K562 (cell line): ENCODE measurements at regions not wholly inside any gene's neighbourhood (a gene's known extent, or its start where the extent isn't known, plus 50 kb on each side); places are given as distances from the start of the nearest gene placed in this dataset.

Source experiments
- ATAC-seq: fragments of 200-7000 bp; cut with Tn5 transposase; 3 replicates; pipeline ENCODE4 v1.9.1; 2020; ENCODE audit warnings: moderate library complexity
- BruUV-seq: library from RNA; stranded (reverse); fragments of 400-500 nt; replicated peaks from 2 replicates; lab custom pipeline; 2021; lab: Mats Ljungman, UMichigan
- CTCF ChIA-PET: fragments of 300-600 bp; formaldehyde crosslinking; extraction: SDS; loops from one replicate; lab custom pipeline; 2021; ENCODE audit warnings: low intra/inter-chr PET ratio; lab: Yijun Ruan, JAX
- POLR2A ChIA-PET: fragments of 300-600, 350-650 bp; sonication (Branson Sonifier 250); formaldehyde crosslinking; extraction: SDS; loops from one replicate; lab custom pipeline; 2021; ENCODE audit warnings: antibody characterized with exemption, inconsistent platforms; lab: Yijun Ruan, JAX
- DNase-seq, 4 experiments: peaks; one replicate each; pipeline versions ENCODE4 v3.0.0 to v3.0.0-alpha.2; 2011 to 2018; ENCODE audit warnings: low spot score in 3 of 4, mixed read lengths in 3 of 4; ENCODE audit errors: extremely low read depth in 1 of 4
- FAIRE-seq: peaks from 2 replicates; lab custom pipeline; 2011; peaks lifted over from hg19 to GRCh38; lab: Jason Lieb, UNC
- H2AFZ ChIP-seq: 2 replicates; pipeline ENCODE4 v1.6.0; 2011; ENCODE audit warnings: low read depth, low read length, control low read depth, inconsistent platforms
- H3K27ac ChIP-seq: fragments of 200-600 bp; 3 replicates; pipeline ENCODE4 v1.8.0; 2011; ENCODE audit warnings: low read depth, mild to moderate bottlenecking, control low read depth, inconsistent platforms, low read length, moderate library complexity, mixed read lengths; ENCODE audit errors: extremely low read depth
- H3K27me3 ChIP-seq, 2 experiments: fragments of 300-600 bp in 1 of 2; 2 replicates in 1 of 2; 3 replicates in 1 of 2; pipeline versions ENCODE4 v1.6.0 to v1.8.0; 2011; ENCODE audit warnings: inconsistent platforms in 2 of 2, low read length in 2 of 2, mild to moderate bottlenecking in 1 of 2, mixed read lengths in 1 of 2, moderate library complexity in 1 of 2; ENCODE audit not compliant: control insufficient read depth in 2 of 2, insufficient read depth in 2 of 2
- H3K36me3 ChIP-seq: fragments of 300-600 bp; 3 replicates; pipeline ENCODE4 v1.8.0; 2011; ENCODE audit warnings: mild to moderate bottlenecking, low read length, inconsistent platforms; ENCODE audit not compliant: control insufficient read depth, insufficient read depth
- H3K4me1 ChIP-seq, 2 experiments: fragments of 200-600 bp in 1 of 2; replicated peaks in 1 of 2; 2 replicates in 1 of 2; 3 replicates in 1 of 2; pipeline versions ENCODE4 v1.5.1 to v1.8.0; 2011; ENCODE audit warnings: inconsistent platforms in 2 of 2, low read length in 2 of 2, mild to moderate bottlenecking in 1 of 2, mixed read lengths in 1 of 2, moderate library complexity in 1 of 2; ENCODE audit not compliant: control insufficient read depth in 2 of 2, insufficient read depth in 2 of 2
- H3K4me2 ChIP-seq: 2 replicates; pipeline ENCODE4 v1.6.1; 2011; ENCODE audit warnings: low read length, control low read depth, inconsistent platforms, mixed read lengths; ENCODE audit not compliant: insufficient read depth
- H3K4me3 ChIP-seq: fragments of 200-600 bp; sonication (generic), shearing (Covaris generic); 2 replicates; pipeline ENCODE4 v1.5.1; 2016; ENCODE audit warnings: control low read depth, inconsistent platforms
- H3K79me2 ChIP-seq: fragments of 200-600 bp; 3 replicates; pipeline ENCODE4 v1.8.0; 2011; ENCODE audit warnings: low read length, inconsistent platforms; ENCODE audit not compliant: control insufficient read depth, insufficient read depth
- H3K9ac ChIP-seq, 2 experiments: 2 replicates each; pipeline versions ENCODE4 v1.6.0 to v1.6.1; 2011; ENCODE audit warnings: low read depth in 2 of 2, low read length in 2 of 2, control low read depth in 1 of 2, inconsistent platforms in 1 of 2, mild to moderate bottlenecking in 1 of 2, mixed read lengths in 1 of 2; ENCODE audit not compliant: insufficient read depth in 1 of 2
- H3K9me1 ChIP-seq: one replicate; pipeline ENCODE4 v1.6.0; 2011; ENCODE audit warnings: inconsistent platforms, mild to moderate bottlenecking, low read length, moderate library complexity; ENCODE audit not compliant: control insufficient read depth, insufficient read depth
- H3K9me3 ChIP-seq: replicated peaks from 2 replicates; pipeline ENCODE4 v1.5.1; 2011; ENCODE audit warnings: low read depth, low read length, inconsistent platforms; ENCODE audit not compliant: control insufficient read depth, insufficient read depth
- H4K20me1 ChIP-seq: replicated peaks from 2 replicates; pipeline ENCODE4 v1.6.1; 2011; ENCODE audit warnings: low read length, inconsistent platforms, mixed read lengths; ENCODE audit not compliant: control insufficient read depth, insufficient read depth
- CHCHD3 ChIP-seq: fragments of 250-450 bp; sonication (Bioruptor Pico); IDR thresholded peaks from 2 replicates; pipeline ENCODE4 v2.1.2; 2022; ENCODE audit warnings: mild to moderate bottlenecking
- HCFC1 ChIP-seq: IDR thresholded peaks from 2 replicates; pipeline ENCODE4 v1.6.1; 2012; ENCODE audit warnings: low read depth, low read length, improper control_type of control experiment
- HIVEP1 ChIP-seq: fragments of 250-450 bp; sonication (Bioruptor Pico); IDR thresholded peaks from 2 replicates; pipeline ENCODE4 v1.4.0; 2020; ENCODE audit warnings: mild to moderate bottlenecking
- NKRF ChIP-seq: fragments of 450-650 bp; IDR thresholded peaks from 2 replicates; pipeline ENCODE4 v1.6.1; 2016; ENCODE audit warnings: borderline replicate concordance
- TSHZ1 ChIP-seq: fragments of 250-450 bp; sonication (Bioruptor Pico); IDR thresholded peaks from 2 replicates; pipeline ENCODE4 v1.4.0; 2020; ENCODE audit warnings: mild to moderate bottlenecking, moderate library complexity
- ZNF282 ChIP-seq: sonication (generic); formaldehyde crosslinking; IDR thresholded peaks from 2 replicates; pipeline ENCODE4 v1.8.1; 2023; ENCODE audit warnings: missing genetic modification reagents
- WGBS: fragments of 100-300 bp; shearing (Covaris generic); methylation state at CpG from one replicate; pipeline ENCODE4 v1.1.6; 2016; ENCODE audit warnings: low coverage, mixed read lengths; ENCODE audit not compliant: insufficient coverage; ENCODE audit errors: missing lambda C conversion rate; 5-methylcytosine and 5-hydroxymethylcytosine counted together
- in situ Hi-C: fragments of 300-500 bp; cut with MboI; formaldehyde crosslinking; loops from 4 replicates; pipeline ENCODE4 v1.15.0; 2018; ENCODE audit warnings: inconsistent platforms, mixed read lengths
- intact Hi-C: fragments of 100-400 bp; cut with micrococcal nuclease; formaldehyde crosslinking; loops from 2 replicates; pipeline ENCODE4 v1.14.2; 2022
- TF ChIP-seq, protein P1 (sequence below): IDR thresholded peaks from 2 replicates; pipeline ENCODE4 v1.6.1; 2014; ENCODE audit warnings: antibody characterized with exemption

- Histone ChIP-seq H3K9me1 (no peaks in the 10 kb centered on the region), H3K9me3 (no peaks in the 10 kb centered on the region), H3K79me2 (no peaks in the 10 kb centered on the region), H4K20me1 (no peaks in the 10 kb centered on the region), H3K9ac (no peak overlapping the region), H3K4me1 (no peaks in the 10 kb centered on the region), H3K36me3 (no peaks in the 10 kb centered on the region), H3K27me3 (no peaks in the 10 kb centered on the region), H3K27ac (no peak overlapping the region), H2AFZ (peak overlapping the region; percentile 28; the same call in 1 of the 2 replicates), H3K4me2 (no peak overlapping the region), H3K4me3 (no peak overlapping the region)
- WGBS, result 17% methylated on average over 7 of the region's 7 CpGs
- intact Hi-C loops, result no loop called here
- in situ Hi-C loops, result no loop called here
- DNase-seq (no peak), ATAC-seq (no peak), FAIRE-seq (no peak)
- ChIA-PET CTCF (no interaction called here), POLR2A (interaction anchor here (0.6 kb wide), 1 partner anchor 110 kb away, joined by 3 read pairs; no protein-coding TSS in a partner anchor)
- no TSS peak for BruUV-seq
- no peak for TF ChIP-seq HCFC1
- TF ChIP-seq, protein P1, sequence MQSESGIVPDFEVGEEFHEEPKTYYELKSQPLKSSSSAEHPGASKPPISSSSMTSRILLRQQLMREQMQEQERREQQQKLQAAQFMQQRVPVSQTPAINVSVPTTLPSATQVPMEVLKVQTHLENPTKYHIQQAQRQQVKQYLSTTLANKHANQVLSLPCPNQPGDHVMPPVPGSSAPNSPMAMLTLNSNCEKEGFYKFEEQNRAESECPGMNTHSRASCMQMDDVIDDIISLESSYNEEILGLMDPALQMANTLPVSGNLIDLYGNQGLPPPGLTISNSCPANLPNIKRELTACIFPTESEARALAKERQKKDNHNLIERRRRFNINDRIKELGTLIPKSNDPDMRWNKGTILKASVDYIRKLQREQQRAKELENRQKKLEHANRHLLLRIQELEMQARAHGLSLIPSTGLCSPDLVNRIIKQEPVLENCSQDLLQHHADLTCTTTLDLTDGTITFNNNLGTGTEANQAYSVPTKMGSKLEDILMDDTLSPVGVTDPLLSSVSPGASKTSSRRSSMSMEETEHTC, result no peak
- no peak for TF ChIP-seq ZNF282
- no peak for TF ChIP-seq CHCHD3 (CRISPR knock-in tag)
- no peak for TF ChIP-seq HIVEP1 (CRISPR knock-in tag)
- no peak for TF ChIP-seq TSHZ1
- TF ChIP-seq NKRF, result no peak
Measured at GRCh38 chr6:143616741-143617140, 61.0 kb upstream of the PHACTR2 start.
